CD4-positive, alpha-beta memory T cell (primary cell): ENCODE measurements at regions not wholly inside any gene's neighbourhood (a gene's known extent, or its start where the extent isn't known, plus 50 kb on each side); places are given as distances from the start of the nearest gene placed in this dataset.
"Not testable (repeated sequence)": the region's sequence is repeated elsewhere in the genome, so short reads cannot be mapped to it uniquely, and the experiment has no call there.

ENCODE experiments used
- CTCF ChIA-PET: fragments of 350-600 bp; sonication (Branson Sonifier 250); formaldehyde crosslinking; loops from one replicate; lab custom pipeline; 2021; ENCODE audit warnings: inconsistent platforms; ENCODE audit not compliant: partially characterized antibody; lab: Charles Lee
- POLR2A ChIA-PET: fragments of 350-600 bp; sonication (Branson Sonifier 250); formaldehyde crosslinking; loops from one replicate; lab custom pipeline; 2021; ENCODE audit not compliant: partially characterized antibody; lab: Charles Lee
- DNase-seq, 5 donors: peaks; one replicate each; pipeline versions ENCODE4 v3.0.0 to v3.0.0-alpha.2; 2020 to 2022; ENCODE audit warnings: mixed read lengths in 1 of 5
- H3K27ac ChIP-seq: one replicate; pipeline ENCODE4 v1.7.0; 2013; ENCODE audit warnings: low read depth, low read length
- H3K27me3 ChIP-seq: 2 replicates; pipeline ENCODE4 v1.7.0; 2013; ENCODE audit warnings: mild to moderate bottlenecking, low read length, moderate library complexity; ENCODE audit not compliant: insufficient read depth
- H3K36me3 ChIP-seq: 2 replicates; pipeline ENCODE4 v1.7.0; 2013; ENCODE audit warnings: mild to moderate bottlenecking, low read length, moderate library complexity; ENCODE audit not compliant: insufficient read depth
- H3K4me1 ChIP-seq: 2 replicates; pipeline ENCODE4 v1.7.0; 2013; ENCODE audit warnings: mild to moderate bottlenecking, low read length, moderate library complexity; ENCODE audit not compliant: insufficient read depth
- H3K4me3 ChIP-seq, 2 donors: one replicate each; pipeline ENCODE4 v1.7.0; 2013; ENCODE audit warnings: low read length in 2 of 2, mild to moderate bottlenecking in 1 of 2
- H3K9me3 ChIP-seq, 2 donors: one replicate each; pipeline ENCODE4 v1.7.0; 2013; ENCODE audit warnings: low read length in 2 of 2, control low read depth in 1 of 2; ENCODE audit not compliant: control insufficient read depth in 1 of 2
- H3K27ac Mint-ChIP-seq, 7 donors: one replicate each; pipeline ENCODE4 v1.8.0; 2020 to 2021; ENCODE audit warnings: mixed read lengths in 7 of 7, mild to moderate bottlenecking in 6 of 7, inconsistent platforms in 3 of 7, moderate library complexity in 3 of 7
- H3K27me3 Mint-ChIP-seq, 2 donors: one replicate each; pipeline ENCODE4 v1.8.0; 2020 to 2021; ENCODE audit warnings: mixed read lengths in 2 of 2
- H3K36me3 Mint-ChIP-seq, 2 donors: one replicate each; pipeline ENCODE4 v1.8.0; 2020 to 2021; ENCODE audit warnings: mixed read lengths in 2 of 2, inconsistent platforms in 1 of 2, mild to moderate bottlenecking in 1 of 2
- H3K4me1 Mint-ChIP-seq, 4 donors: one replicate each; pipeline ENCODE4 v1.8.0; 2020 to 2021; ENCODE audit warnings: mixed read lengths in 4 of 4, mild to moderate bottlenecking in 1 of 4
- H3K4me3 Mint-ChIP-seq, 8 donors: one replicate each; pipeline ENCODE4 v1.8.0; 2020 to 2021; ENCODE audit warnings: mixed read lengths in 8 of 8, mild to moderate bottlenecking in 7 of 8, moderate library complexity in 6 of 8, inconsistent platforms in 3 of 8
- H3K9me3 Mint-ChIP-seq, 8 donors: one replicate each; pipeline ENCODE4 v1.8.0; 2020 to 2021; ENCODE audit warnings: mixed read lengths in 8 of 8, mild to moderate bottlenecking in 5 of 8, inconsistent platforms in 3 of 8, moderate library complexity in 1 of 8
- intact Hi-C: fragments of 100-400 bp; cut with micrococcal nuclease; formaldehyde crosslinking; loops from one replicate; pipeline ENCODE4 v1.15.1; 2023

- Histone ChIP-seq H3K27ac (no peak overlapping the region), H3K9me3 (no peaks in the 10 kb centered on the region), H3K27me3 (no peaks in the 10 kb centered on the region), H3K4me1 (no peaks in the 10 kb centered on the region), H3K36me3 (no peaks in the 10 kb centered on the region), H3K4me3 (no peak overlapping the region)
- CTCF ChIA-PET = no interaction called here
- Mint-ChIP-seq H3K4me3 (no peak overlapping the region), H3K36me3 (no peaks in the 10 kb centered on the region), H3K9me3 (peaks cover 0 to 9% (median 2%) of the 10 kb centered on the region in 8 donors), H3K4me1 (no peaks in the 10 kb centered on the region), H3K27me3 (peaks cover 10 to 15% of the 10 kb centered on the region in 2 donors), H3K27ac (no peak overlapping the region)
- intact Hi-C loops = no loop called here
- DNase-seq = no peak
- POLR2A ChIA-PET = no interaction called here
Measured at GRCh38 chr15:79561982-79562381, 129.8 kb downstream of the MINAR1 start.

- ChIA-PET CTCF (no interaction called here), POLR2A (no interaction called here)
- H3K27ac Mint-ChIP-seq = no peak overlapping the region
- peaks cover 0 to 9% (median under 1%) of the 10 kb centered on the region in 8 donors for H3K9me3 Mint-ChIP-seq
- DNase-seq = no peak
- no peaks in the 10 kb centered on the region for H3K4me1 ChIP-seq
- H3K9me3 ChIP-seq = no peaks in the 10 kb centered on the region
- H3K36me3 ChIP-seq = no peaks in the 10 kb centered on the region
- no peak overlapping the region for H3K4me3 Mint-ChIP-seq
- H3K36me3 Mint-ChIP-seq = no peaks in the 10 kb centered on the region
- H3K27me3 Mint-ChIP-seq = peaks cover 9 to 15% of the 10 kb centered on the region in 2 donors
- no peaks in the 10 kb centered on the region for H3K4me1 Mint-ChIP-seq
- no peak overlapping the region for H3K4me3 ChIP-seq
- H3K27me3 ChIP-seq = no peaks in the 10 kb centered on the region
- intact Hi-C loops = no loop called here
- H3K27ac ChIP-seq = no peak overlapping the region
Measured at GRCh38 chr15:79562403-79562815, 130.3 kb downstream of the MINAR1 start.

GRCh38 chr15:79562899-79563298 lies 130.8 kb downstream of the MINAR1 start:
- Mint-ChIP-seq H3K4me1 (no peaks in the 10 kb centered on the region), H3K36me3 (no peaks in the 10 kb centered on the region), H3K9me3 (peaks cover 0 to 9% (median under 1%) of the 10 kb centered on the region in 8 donors), H3K4me3 (no peak overlapping the region), H3K27me3 (peaks cover 9 to 15% of the 10 kb centered on the region in 2 donors), H3K27ac (no peak overlapping the region)
- Histone ChIP-seq H3K4me1 (no peaks in the 10 kb centered on the region), H3K36me3 (no peaks in the 10 kb centered on the region), H3K4me3 (no peak overlapping the region), H3K9me3 (no peaks in the 10 kb centered on the region), H3K27me3 (no peaks in the 10 kb centered on the region), H3K27ac (no peak overlapping the region)
- CTCF ChIA-PET = no interaction called here
- POLR2A ChIA-PET = no interaction called here
- no peak for DNase-seq
- intact Hi-C loops = no loop called here

GRCh38 chr15:79570004-79570403 lies 137.9 kb downstream of the MINAR1 start:
- no peaks in the 10 kb centered on the region for H3K36me3 Mint-ChIP-seq
- no peak overlapping the region for H3K27ac Mint-ChIP-seq
- DNase-seq = no peak
- H3K36me3 ChIP-seq = no peaks in the 10 kb centered on the region
- no peak overlapping the region for H3K4me3 Mint-ChIP-seq
- intact Hi-C loops = no loop called here
- H3K9me3 Mint-ChIP-seq = peaks cover 0 to 6% (median 0%) of the 10 kb centered on the region in 8 donors
- ChIA-PET POLR2A (no interaction called here), CTCF (no interaction called here)
- no peaks in the 10 kb centered on the region for H3K9me3 ChIP-seq
- no peaks in the 10 kb centered on the region for H3K4me1 Mint-ChIP-seq
- H3K27me3 ChIP-seq = no peaks in the 10 kb centered on the region
- H3K4me1 ChIP-seq = no peaks in the 10 kb centered on the region
- no peak overlapping the region for H3K27ac ChIP-seq
- H3K4me3 ChIP-seq = no peak overlapping the region
- H3K27me3 Mint-ChIP-seq = peaks cover 1 to 3% of the 10 kb centered on the region in 2 donors

- Histone ChIP-seq H3K9me3 (no peaks in the 10 kb centered on the region), H3K27me3 (no peaks in the 10 kb centered on the region), H3K4me3 (no peak overlapping the region), H3K27ac (no peak overlapping the region), H3K36me3 (no peaks in the 10 kb centered on the region), H3K4me1 (no peaks in the 10 kb centered on the region)
- Mint-ChIP-seq H3K4me3 (no peak overlapping the region), H3K27ac (no peak overlapping the region), H3K9me3 (peaks cover 0 to 6% (median 0%) of the 10 kb centered on the region in 8 donors), H3K4me1 (no peaks in the 10 kb centered on the region), H3K27me3 (peaks cover 4 to 5% of the 10 kb centered on the region in 2 donors), H3K36me3 (no peaks in the 10 kb centered on the region)
- POLR2A ChIA-PET = no interaction called here
- intact Hi-C loops = no loop called here
- DNase-seq = no peak
- CTCF ChIA-PET = no interaction called here
Measured at GRCh38 chr15:79572691-79573404, 140.7 kb downstream of the MINAR1 start.

- H3K4me1 ChIP-seq, H3K9me3 Mint-ChIP-seq, H3K4me3 ChIP-seq, intact Hi-C loops, H3K9me3 ChIP-seq, POLR2A ChIA-PET, H3K36me3 ChIP-seq, H3K27ac Mint-ChIP-seq, H3K4me1 Mint-ChIP-seq, CTCF ChIA-PET, H3K27ac ChIP-seq, H3K27me3 ChIP-seq, H3K27me3 Mint-ChIP-seq, DNase-seq, H3K36me3 Mint-ChIP-seq, H3K4me3 Mint-ChIP-seq: not testable (repeated sequence)
Measured at GRCh38 chr15:79574431-79575273, 142.5 kb downstream of the MINAR1 start.

- Histone ChIP-seq H3K36me3 (no peaks in the 10 kb centered on the region), H3K27ac (no peak overlapping the region), H3K4me1 (no peaks in the 10 kb centered on the region), H3K27me3 (no peaks in the 10 kb centered on the region), H3K9me3 (no peaks in the 10 kb centered on the region), H3K4me3 (no peak overlapping the region)
- peaks cover 0 to 6% (median 0%) of the 10 kb centered on the region in 8 donors for H3K9me3 Mint-ChIP-seq
- CTCF ChIA-PET = no interaction called here
- POLR2A ChIA-PET = no interaction called here
- H3K4me1 Mint-ChIP-seq = no peaks in the 10 kb centered on the region
- no peaks in the 10 kb centered on the region for H3K36me3 Mint-ChIP-seq
- intact Hi-C loops = no loop called here
- H3K27ac Mint-ChIP-seq = no peak overlapping the region
- DNase-seq = no peak
- H3K27me3 Mint-ChIP-seq = peaks cover 9 to 17% of the 10 kb centered on the region in 2 donors
- no peak overlapping the region for H3K4me3 Mint-ChIP-seq
Measured at GRCh38 chr15:79582650-79583049, 150.5 kb downstream of the MINAR1 start.
